ENCODE measurements at regions not wholly inside any gene's neighbourhood (a gene's known extent, or its start where the extent isn't known, plus 50 kb on each side); places are given as distances from the start of the nearest gene placed in this dataset.
"Not testable (repeated sequence)": the region's sequence is repeated elsewhere in the genome, so short reads cannot be mapped to it uniquely, and the experiment has no call there.

GRCh38 chr22:18731075-18731666 is 119.5 kb upstream of the RIMBP3 start:
- H3K9me3 ChIP-seq (ENCODE audit: low read depth), result no peaks in the 10 kb centered on the region

GRCh38 chr22:18730410-18730809 is 118.7 kb upstream of the RIMBP3 start:
- not testable (repeated sequence) for H3K27ac ChIP-seq; H3K27me3 ChIP-seq; H3K9me3 ChIP-seq (ENCODE audit: low read depth); H3K4me1 ChIP-seq (ENCODE audit: low read depth); H3K36me3 ChIP-seq; H3K4me3 ChIP-seq
- peak in 1 of 2 donors; percentile 75 for DNase-seq (ENCODE audit: low read depth in 1 of 2, low spot score in 1 of 2)

More at GRCh38 chr22:18731075-18731666, 119.5 kb upstream of the RIMBP3 start:
- no peaks in the 10 kb centered on the region for H3K36me3 ChIP-seq
- no peak overlapping the region for H3K4me3 ChIP-seq
- no peaks in the 10 kb centered on the region for H3K27me3 ChIP-seq
- no peaks in the 10 kb centered on the region for H3K4me1 ChIP-seq (ENCODE audit: low read depth)
- no peak overlapping the region for H3K27ac ChIP-seq
- no peak for TF ChIP-seq CTCF (IDR thresholded peaks at IDR 0.05; ENCODE audit: low read depth, low read length)
- no peak for DNase-seq (ENCODE audit: low read depth in 1 of 2, low spot score in 1 of 2)
